ENCODE measurements at regions not wholly inside any gene's neighbourhood (a gene's known extent, or its start where the extent isn't known, plus 50 kb on each side); places are given as distances from the start of the nearest gene placed in this dataset.

DNA sequence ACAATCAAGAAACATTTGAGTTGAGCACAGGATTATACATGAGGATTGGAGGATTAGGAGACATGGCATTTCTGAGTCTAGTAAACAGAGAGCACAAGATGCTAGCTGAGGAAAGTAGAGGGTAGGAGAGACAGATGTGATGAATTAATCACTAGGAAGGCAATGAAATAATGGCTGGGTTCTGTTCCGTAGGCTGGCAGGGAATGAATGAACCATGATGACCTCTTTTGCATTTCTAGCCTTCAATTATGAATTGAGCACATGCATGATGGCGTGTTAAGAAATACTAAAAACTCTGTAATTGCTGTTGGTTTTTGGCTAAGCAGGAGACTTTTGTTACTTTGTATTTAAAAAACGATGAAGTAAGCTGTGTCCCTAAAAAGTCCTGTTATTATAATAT is 420.0 kb upstream of the TLE4 start:
- TF ChIP-seq, protein P1, sequence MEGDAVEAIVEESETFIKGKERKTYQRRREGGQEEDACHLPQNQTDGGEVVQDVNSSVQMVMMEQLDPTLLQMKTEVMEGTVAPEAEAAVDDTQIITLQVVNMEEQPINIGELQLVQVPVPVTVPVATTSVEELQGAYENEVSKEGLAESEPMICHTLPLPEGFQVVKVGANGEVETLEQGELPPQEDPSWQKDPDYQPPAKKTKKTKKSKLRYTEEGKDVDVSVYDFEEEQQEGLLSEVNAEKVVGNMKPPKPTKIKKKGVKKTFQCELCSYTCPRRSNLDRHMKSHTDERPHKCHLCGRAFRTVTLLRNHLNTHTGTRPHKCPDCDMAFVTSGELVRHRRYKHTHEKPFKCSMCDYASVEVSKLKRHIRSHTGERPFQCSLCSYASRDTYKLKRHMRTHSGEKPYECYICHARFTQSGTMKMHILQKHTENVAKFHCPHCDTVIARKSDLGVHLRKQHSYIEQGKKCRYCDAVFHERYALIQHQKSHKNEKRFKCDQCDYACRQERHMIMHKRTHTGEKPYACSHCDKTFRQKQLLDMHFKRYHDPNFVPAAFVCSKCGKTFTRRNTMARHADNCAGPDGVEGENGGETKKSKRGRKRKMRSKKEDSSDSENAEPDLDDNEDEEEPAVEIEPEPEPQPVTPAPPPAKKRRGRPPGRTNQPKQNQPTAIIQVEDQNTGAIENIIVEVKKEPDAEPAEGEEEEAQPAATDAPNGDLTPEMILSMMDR (IDR thresholded peaks at IDR 0.05): no peak
- TF ChIP-seq POLR2AphosphoS5 (IDR thresholded peaks at IDR 0.05) (no peak), POLR2A (IDR thresholded peaks at IDR 0.05) (no peak), EP300 (IDR thresholded peaks at IDR 0.05; ENCODE audit: low read depth) (no peak)

Data from transverse colon (tissue), 4 donors.